T-helper 9 cell (primary cell): ENCODE measurements at regions not wholly inside any gene's neighbourhood (a gene's known extent, or its start where the extent isn't known, plus 50 kb on each side); places are given as distances from the start of the nearest gene placed in this dataset.

ENCODE experiments used
- DNase-seq: peaks from one replicate; pipeline ENCODE4 v3.0.0-alpha.2; 2020

- DNase-seq, result no peak
Measured at GRCh38 chr11:122268601-122269130, 152.7 kb upstream of the BLID start.

GRCh38 chr11:122267602-122268001 is 151.6 kb upstream of the BLID start:
- DNase-seq, result no peak

- DNase-seq, result no peak
Measured at GRCh38 chr11:122265981-122266380, 150.0 kb upstream of the BLID start.

- no peak for DNase-seq
Measured at GRCh38 chr11:122264121-122264520, 148.1 kb upstream of the BLID start.

GRCh38 chr11:122261546-122261945 is 145.5 kb upstream of the BLID start:
- no peak for DNase-seq

- no peak for DNase-seq
Measured at GRCh38 chr11:122259195-122259821, 143.3 kb upstream of the BLID start.

GRCh38 chr11:122258446-122259194 is 142.6 kb upstream of the BLID start:
- DNase-seq, result no peak

- no peak for DNase-seq
Measured at GRCh38 chr11:122253589-122254231, 137.7 kb upstream of the BLID start.

GRCh38 chr11:122248939-122249338 is 132.9 kb upstream of the BLID start:
- no peak for DNase-seq

GRCh38 chr11:122248131-122248530 is 132.1 kb upstream of the BLID start:
- DNase-seq, result no peak

- DNase-seq, result no peak
Measured at GRCh38 chr11:122246874-122247273, 130.9 kb upstream of the BLID start.

- no peak for DNase-seq
Measured at GRCh38 chr11:122242731-122243130, 126.7 kb upstream of the BLID start.

GRCh38 chr11:122241566-122241965 is 125.6 kb upstream of the BLID start:
- DNase-seq, result no peak

GRCh38 chr11:122240638-122241037 is 124.6 kb upstream of the BLID start:
- no peak for DNase-seq

GRCh38 chr11:122235615-122236014 is 119.6 kb upstream of the BLID start:
- DNase-seq, result no peak

- no peak for DNase-seq
Measured at GRCh38 chr11:122234780-122235179, 118.8 kb upstream of the BLID start.

- no peak for DNase-seq
Measured at GRCh38 chr11:122234257-122234656, 118.2 kb upstream of the BLID start.

- DNase-seq, result no peak
Measured at GRCh38 chr11:122232985-122233384, 117.0 kb upstream of the BLID start.

- no peak for DNase-seq
Measured at GRCh38 chr11:122230385-122230755, 114.4 kb upstream of the BLID start.

- no peak for DNase-seq
Measured at GRCh38 chr11:122229481-122230384, 113.7 kb upstream of the BLID start.

- no peak for DNase-seq
Measured at GRCh38 chr11:122229078-122229477, 113.1 kb upstream of the BLID start.

- DNase-seq, result no peak
Measured at GRCh38 chr11:122226810-122227379, 110.9 kb upstream of the BLID start.
